ENCODE measurements at regions not wholly inside any gene's neighbourhood (a gene's known extent, or its start where the extent isn't known, plus 50 kb on each side); places are given as distances from the start of the nearest gene placed in this dataset.

GRCh38 chr2:236941551-236941950 is 144.1 kb upstream of the COPS8 start:
- H3K27ac ChIP-seq = no peak overlapping the region
- in situ Hi-C loops (cut with MboI; ENCODE audit: low pct_ligation_motif_present in 1 of 4, low pct_unique_long_range_greater_than_20kb in 1 of 4, low sequenced_read_pairs in 3 of 4) = no loop called here
- no peak for DNase-seq
- WGBS, 2 donors (ENCODE audit: low coverage in 1 of 2) = 72 to 94% methylated on average over 2 to 4 of the region's 4 CpGs
- no peaks in the 10 kb centered on the region for H3K36me3 ChIP-seq
- TF ChIP-seq POLR2A (IDR thresholded peaks at IDR 0.05) (no peak), POLR2AphosphoS5 (IDR thresholded peaks at IDR 0.05) (no peak), CTCF (IDR thresholded peaks at IDR 0.05) (no peak), EP300 (IDR thresholded peaks at IDR 0.05; ENCODE audit: low read depth) (no peak)
- intact Hi-C loops (cut with DNase I; ENCODE audit: low total_unique reads) = no loop called here
- H3K9me3 ChIP-seq = no peaks in the 10 kb centered on the region
- no peaks in the 10 kb centered on the region for H3K4me1 ChIP-seq
- H3K4me3 ChIP-seq = no peak overlapping the region
- H3K27me3 ChIP-seq = no peaks in the 10 kb centered on the region

- Histone ChIP-seq H3K4me3 (no peak overlapping the region), H3K9me3 (no peaks in the 10 kb centered on the region), H3K27ac (no peak overlapping the region), H3K27me3 (no peaks in the 10 kb centered on the region), H3K36me3 (no peaks in the 10 kb centered on the region), H3K4me1 (no peaks in the 10 kb centered on the region)
- DNase-seq = no peak
- TF ChIP-seq CTCF (IDR thresholded peaks at IDR 0.05) (no peak), POLR2AphosphoS5 (IDR thresholded peaks at IDR 0.05) (no peak), EP300 (IDR thresholded peaks at IDR 0.05; ENCODE audit: low read depth) (no peak), POLR2A (IDR thresholded peaks at IDR 0.05) (no peak)
- intact Hi-C loops (cut with DNase I; ENCODE audit: low total_unique reads) (no loop called here), in situ Hi-C loops (cut with MboI; ENCODE audit: low pct_ligation_motif_present in 1 of 4, low pct_unique_long_range_greater_than_20kb in 1 of 4, low sequenced_read_pairs in 3 of 4) (no loop called here)
- WGBS, 2 donors (ENCODE audit: low coverage in 1 of 2) = 47 to 57% methylated on average over 3 to 4 of the region's 4 CpGs
These were observed 143.1 kb upstream of the COPS8 start for GRCh38 chr2:236942554-236942953.

- intact Hi-C loops (cut with DNase I; ENCODE audit: low total_unique reads) = no loop called here
- WGBS, 2 donors (ENCODE audit: low coverage in 1 of 2) = 73 to 75% methylated on average over 3 to 6 of the region's 6 CpGs
- Histone ChIP-seq H3K4me3 (no peak overlapping the region), H3K9me3 (no peaks in the 10 kb centered on the region), H3K27me3 (no peaks in the 10 kb centered on the region), H3K4me1 (no peaks in the 10 kb centered on the region), H3K36me3 (no peaks in the 10 kb centered on the region), H3K27ac (no peak overlapping the region)
- in situ Hi-C loops (cut with MboI; ENCODE audit: low pct_ligation_motif_present in 1 of 4, low pct_unique_long_range_greater_than_20kb in 1 of 4, low sequenced_read_pairs in 3 of 4) = no loop called here
- TF ChIP-seq CTCF (IDR thresholded peaks at IDR 0.05) (no peak), POLR2AphosphoS5 (IDR thresholded peaks at IDR 0.05) (no peak), POLR2A (IDR thresholded peaks at IDR 0.05) (no peak), EP300 (IDR thresholded peaks at IDR 0.05; ENCODE audit: low read depth) (no peak)
- DNase-seq = no peak
These were observed 142.6 kb upstream of the COPS8 start for GRCh38 chr2:236943068-236943467.

GRCh38 chr2:236943841-236944513 is 141.7 kb upstream of the COPS8 start:
- no peak overlapping the region for H3K4me3 ChIP-seq
- no peak for TF ChIP-seq POLR2A (IDR thresholded peaks at IDR 0.05)
- TF ChIP-seq POLR2AphosphoS5 (IDR thresholded peaks at IDR 0.05) = no peak
- no peak for TF ChIP-seq EP300 (IDR thresholded peaks at IDR 0.05; ENCODE audit: low read depth)
- TF ChIP-seq CTCF (IDR thresholded peaks at IDR 0.05) = no peak
- H3K27me3 ChIP-seq = no peaks in the 10 kb centered on the region
- no peaks in the 10 kb centered on the region for H3K9me3 ChIP-seq
- intact Hi-C loops (cut with DNase I; ENCODE audit: low total_unique reads) = no loop called here
- no peak for DNase-seq
- in situ Hi-C loops (cut with MboI; ENCODE audit: low pct_ligation_motif_present in 1 of 4, low pct_unique_long_range_greater_than_20kb in 1 of 4, low sequenced_read_pairs in 3 of 4) = no loop called here
- WGBS, 2 donors (ENCODE audit: low coverage in 1 of 2) = 66 to 90% methylated on average over 2 to 3 of the region's 3 CpGs
- H3K4me1 ChIP-seq = no peaks in the 10 kb centered on the region
- no peak overlapping the region for H3K27ac ChIP-seq
- H3K36me3 ChIP-seq = no peaks in the 10 kb centered on the region
